Left cardiac atrium (tissue), 4 donors: ENCODE measurements at regions not wholly inside any gene's neighbourhood (a gene's known extent, or its start where the extent isn't known, plus 50 kb on each side); places are given as distances from the start of the nearest gene placed in this dataset.
"Not testable (repeated sequence)": the region's sequence is repeated elsewhere in the genome, so short reads cannot be mapped to it uniquely, and the experiment has no call there.

Source experiments
- ATAC-seq, 2 donors: fragments of 200-7000 bp; cut with Tn5 transposase; one replicate each; pipeline ENCODE4 v1.9.1; 2020; ENCODE audit warnings: mild to moderate bottlenecking in 2 of 2, moderate library complexity in 2 of 2
- DNase-seq: peaks from one replicate; pipeline ENCODE4 v3.0.0-alpha.2; 2020
- intact Hi-C, 2 donors: fragments of 100-400 bp; cut with DNase I; formaldehyde crosslinking; loops; one replicate each; pipeline versions ENCODE4 v1.14.1 to v1.15.1; 2022 to 2023
- donor health status: DM: no; HTN: yes; CAD: no.
- donor health status: DM: no; HTN: yes; CAD: no; lungs with severe emphysema.
- donor health status: DM: yes; HTN: yes; CAD: no.
- donor health status: Dilated cardiomyopathy.

DNA sequence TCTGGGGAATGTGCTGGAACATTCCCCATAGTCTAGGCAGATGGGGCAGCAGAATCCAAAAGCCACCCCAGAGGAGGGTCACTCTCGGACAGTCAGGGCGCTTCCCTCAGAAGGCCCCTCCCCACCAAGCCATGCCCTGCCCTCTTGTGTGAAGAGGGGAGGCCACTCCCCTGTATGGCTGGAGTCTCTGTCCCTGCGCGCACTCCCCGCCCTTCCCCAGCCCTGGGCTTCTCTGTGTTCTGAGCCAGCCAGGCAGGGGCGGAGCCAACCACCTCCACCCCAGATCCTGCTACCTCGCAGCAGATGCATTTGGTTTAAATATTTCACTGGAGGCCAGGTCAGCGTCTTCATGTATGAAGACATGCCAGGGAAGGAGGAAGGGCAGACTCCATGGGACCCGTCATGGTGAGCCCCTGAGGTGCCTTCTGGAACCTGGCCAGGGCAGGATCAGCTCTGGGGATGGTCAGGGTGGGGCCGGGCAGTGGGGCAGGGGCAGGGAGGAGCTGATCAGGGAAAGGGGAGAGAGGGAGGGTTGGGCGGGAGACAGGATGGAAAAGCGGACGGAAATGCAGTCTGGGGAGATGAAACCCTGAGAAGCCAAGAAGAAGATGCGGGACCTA, 107.3 kb downstream of the ADRA2C start:
- ATAC-seq (no peak), DNase-seq (peak; percentile 13)
- intact Hi-C loops: loop anchor here in 1 of 2 donors (10.0 kb wide), 1 partner anchor 109 kb away; the partner anchor contains the start of gene ADRA2C

DNA sequence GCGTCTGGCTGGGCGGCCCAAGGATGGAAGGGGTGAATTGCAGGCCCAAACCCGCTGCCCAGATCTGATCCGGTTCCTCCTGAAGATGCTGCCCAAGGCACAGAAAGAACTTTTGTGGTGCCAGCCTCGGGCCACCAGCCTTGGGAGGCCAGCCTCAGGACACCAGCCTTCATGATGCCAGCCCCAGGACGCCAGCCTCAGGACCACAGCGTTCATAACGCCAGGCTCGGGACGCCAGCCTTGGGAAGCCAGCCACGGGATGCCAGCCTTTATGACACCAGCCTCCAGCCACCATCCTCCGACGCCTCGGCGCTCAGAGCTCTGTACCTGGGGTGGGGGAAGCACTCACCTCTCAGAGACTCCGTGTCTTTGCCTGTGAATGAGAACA, 107.8 kb downstream of the ADRA2C start:
- no peak for ATAC-seq
- intact Hi-C loops: loop anchor here in 1 of 2 donors (10.0 kb wide), 1 partner anchor 109 kb away; the partner anchor contains the start of gene ADRA2C
- DNase-seq: no peak

DNA sequence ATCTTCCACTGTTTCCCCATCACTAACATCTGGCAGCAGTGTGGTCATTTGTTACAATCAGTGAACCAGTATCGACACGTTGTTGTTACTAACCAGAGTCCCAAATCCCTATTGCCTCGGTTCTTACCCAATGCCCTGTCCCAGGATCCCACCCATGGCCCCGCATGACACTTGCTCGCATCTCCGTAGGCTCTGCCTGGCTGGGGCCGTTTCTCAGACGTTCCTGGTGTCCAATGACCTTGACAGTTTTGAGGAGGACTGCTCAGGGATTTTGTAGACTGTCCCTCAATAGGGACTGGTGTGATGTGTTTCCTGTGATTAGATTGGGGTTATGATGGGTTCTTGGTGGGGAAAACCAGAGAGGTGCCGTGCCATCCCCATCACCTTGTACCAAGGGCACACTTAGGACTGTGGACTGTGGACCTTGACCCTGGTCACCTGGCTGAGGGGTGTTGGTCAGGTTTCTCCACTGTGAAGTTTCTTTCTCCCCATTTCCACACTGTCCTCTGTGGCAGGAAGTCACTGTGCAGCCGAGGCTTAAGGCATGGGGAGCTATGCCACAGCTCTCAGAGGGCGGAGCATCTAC, 108.4 kb downstream of the ADRA2C start:
- no peak for ATAC-seq
- intact Hi-C loops: loop anchor here in 1 of 2 donors (10.0 kb wide), 1 partner anchor 110 kb away; the partner anchor contains the start of gene ADRA2C
- no peak for DNase-seq

DNA sequence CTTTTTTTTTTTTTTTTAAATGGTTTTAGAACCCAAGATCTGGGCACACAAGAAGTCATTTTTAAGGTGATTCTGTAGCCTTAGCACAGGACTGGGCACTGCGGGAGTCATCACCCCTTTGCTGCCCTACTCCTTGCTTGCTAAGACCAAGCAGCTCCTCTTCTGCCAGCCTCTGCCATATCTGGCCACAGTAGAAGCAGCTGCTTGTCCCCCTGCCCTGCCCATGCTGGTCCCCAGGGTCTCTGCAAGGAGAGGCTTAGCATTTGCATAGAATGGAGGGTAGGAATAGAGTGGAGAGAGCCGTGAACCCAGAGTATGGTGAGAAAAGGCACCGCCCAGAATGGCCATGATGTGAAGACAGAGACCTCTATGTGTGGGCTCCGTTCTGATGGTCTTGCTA, 109.3 kb downstream of the ADRA2C start:
- DNase-seq (no peak), ATAC-seq (no peak)
- intact Hi-C loops: loop anchor here in 1 of 2 donors (10.0 kb wide), 1 partner anchor 111 kb away; the partner anchor contains the start of gene ADRA2C

DNA sequence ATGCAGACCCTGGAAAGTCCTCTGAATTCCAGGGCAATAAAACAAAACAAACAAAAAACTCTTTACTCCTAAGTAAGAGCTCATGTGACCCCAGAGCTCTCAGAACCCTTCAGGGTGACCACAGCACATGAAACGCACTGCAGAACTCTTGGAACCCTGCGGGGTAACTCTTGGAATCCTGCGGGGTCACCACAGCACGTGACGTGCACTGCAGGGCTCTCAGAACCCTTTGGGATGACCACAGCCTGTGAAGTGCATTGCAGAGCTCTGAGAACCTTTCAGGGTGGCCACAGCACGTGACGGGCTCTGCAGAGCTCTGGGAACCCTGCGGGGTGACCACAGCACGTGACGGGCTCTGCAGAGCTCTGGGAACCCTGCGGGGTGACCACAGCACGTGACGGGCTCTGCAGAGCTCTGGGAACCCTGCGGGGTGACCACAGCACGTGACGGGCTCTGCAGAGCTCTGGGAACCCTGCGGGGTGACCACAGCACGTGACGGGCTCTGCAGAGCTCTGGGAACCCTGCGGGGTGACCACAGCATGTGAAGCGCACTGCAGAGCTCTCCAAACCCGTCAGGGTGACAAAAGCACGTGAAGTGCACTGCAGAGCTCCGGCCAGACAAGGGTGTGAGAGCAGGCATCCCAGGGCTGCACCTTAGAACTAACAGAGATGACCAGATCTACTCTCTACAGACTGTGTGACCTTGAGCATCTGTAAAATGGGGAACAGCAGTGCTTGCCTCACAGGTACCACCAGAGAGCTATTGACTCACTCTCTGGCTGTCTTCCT, 110.1 kb downstream of the ADRA2C start:
- not testable (repeated sequence) for DNase-seq, ATAC-seq
- intact Hi-C loops: loop anchor here in 1 of 2 donors (10.0 kb wide), 1 partner anchor 111 kb away; the partner anchor contains the start of gene ADRA2C

DNA sequence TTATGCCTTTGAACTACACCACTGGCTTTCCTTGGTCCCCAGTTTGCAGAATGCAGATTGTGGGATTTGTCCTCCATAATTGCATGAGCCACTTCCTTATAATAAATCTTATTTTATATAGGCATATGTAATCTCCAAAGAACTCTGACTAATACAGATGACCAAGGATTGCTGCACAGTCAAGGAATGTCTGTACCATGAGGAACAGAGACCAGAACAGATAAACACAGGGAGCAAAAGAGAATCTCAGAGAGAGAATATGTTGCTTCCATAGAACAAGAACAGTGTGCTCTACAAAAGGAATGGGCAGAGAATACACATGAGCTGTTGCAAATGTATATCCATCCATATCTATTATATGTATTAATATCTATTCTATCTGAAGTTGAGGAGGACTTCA, 111.1 kb downstream of the ADRA2C start:
- no peak for DNase-seq
- no peak for ATAC-seq
- intact Hi-C loops: loop anchor here in 1 of 2 donors (10.0 kb wide), 1 partner anchor 112 kb away; the partner anchor contains the start of gene ADRA2C

- intact Hi-C loops: loop anchor here in 1 of 2 donors (10.0 kb wide), 1 partner anchor 113 kb away; the partner anchor contains the start of gene ADRA2C
- no peak for ATAC-seq
- DNase-seq: no peak
Observed at GRCh38 chr4:3877868-3878267, 111.7 kb downstream of the ADRA2C start.

DNA sequence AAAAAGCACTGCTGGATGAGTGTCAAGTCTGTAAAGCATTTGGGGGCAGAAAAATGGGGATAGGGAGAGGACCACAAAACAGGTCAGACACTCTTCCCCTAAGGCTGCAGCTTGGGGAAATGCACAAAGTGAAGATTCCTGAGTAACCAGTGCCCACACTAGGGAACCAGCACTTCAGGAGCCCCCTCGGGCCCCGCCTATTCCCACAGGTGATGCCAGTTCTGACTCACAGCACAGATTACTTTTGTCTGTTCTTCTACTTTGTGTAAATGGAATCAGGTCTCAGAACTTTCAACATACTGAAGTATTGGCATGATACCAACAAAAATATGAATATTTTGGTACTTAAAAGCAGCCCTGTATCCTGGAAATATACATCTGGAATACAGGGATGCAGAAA, 112.5 kb downstream of the ADRA2C start:
- intact Hi-C loops: loop anchor here in 1 of 2 donors (10.0 kb wide), 1 partner anchor 114 kb away; the partner anchor contains the start of gene ADRA2C
- no peak for ATAC-seq
- no peak for DNase-seq

- ATAC-seq (peak; percentile 27 to 56), DNase-seq (no peak)
- intact Hi-C loops: loop anchor here in 1 of 2 donors (10.0 kb wide), 1 partner anchor 115 kb away; the partner anchor contains the start of gene ADRA2C
Observed at GRCh38 chr4:3879681-3880614, 113.8 kb downstream of the ADRA2C start.

DNA sequence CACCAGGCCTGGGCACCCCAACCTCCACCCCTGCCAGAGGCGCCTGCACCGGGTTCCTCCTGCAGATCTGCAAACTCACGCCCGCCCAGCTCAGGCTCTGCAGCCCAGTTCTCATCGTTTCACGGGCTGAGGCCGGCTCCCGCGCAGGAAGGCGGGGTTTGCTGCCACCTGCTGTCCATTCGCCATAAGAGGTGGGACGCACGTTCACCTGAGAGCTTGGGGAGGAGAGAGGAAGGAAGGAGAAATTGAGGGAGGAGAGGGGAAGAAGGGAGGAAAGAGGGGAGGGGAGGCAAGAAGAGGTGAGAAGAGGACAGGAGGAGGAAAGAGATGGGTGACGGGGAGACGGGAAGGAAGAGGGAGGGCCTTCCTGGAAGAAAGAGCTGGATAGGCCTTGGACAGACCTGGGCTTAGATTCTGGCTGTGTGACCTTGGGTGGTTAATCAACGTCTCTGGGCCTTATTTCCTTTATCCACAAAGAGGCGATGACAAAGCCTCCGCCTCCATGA, 114.5 kb downstream of the ADRA2C start:
- DNase-seq (peak; percentile 74), ATAC-seq (peak; percentile 90 to 93)
- intact Hi-C loops: no loop called here

- ATAC-seq, DNase-seq, intact Hi-C loops: not testable (repeated sequence)
Observed at GRCh38 chr4:3882316-3882885, 116.2 kb downstream of the ADRA2C start.

GRCh38 chr4:3884261-3884660, 118.1 kb downstream of the ADRA2C start:
- intact Hi-C loops, DNase-seq, ATAC-seq: not testable (repeated sequence)

DNA sequence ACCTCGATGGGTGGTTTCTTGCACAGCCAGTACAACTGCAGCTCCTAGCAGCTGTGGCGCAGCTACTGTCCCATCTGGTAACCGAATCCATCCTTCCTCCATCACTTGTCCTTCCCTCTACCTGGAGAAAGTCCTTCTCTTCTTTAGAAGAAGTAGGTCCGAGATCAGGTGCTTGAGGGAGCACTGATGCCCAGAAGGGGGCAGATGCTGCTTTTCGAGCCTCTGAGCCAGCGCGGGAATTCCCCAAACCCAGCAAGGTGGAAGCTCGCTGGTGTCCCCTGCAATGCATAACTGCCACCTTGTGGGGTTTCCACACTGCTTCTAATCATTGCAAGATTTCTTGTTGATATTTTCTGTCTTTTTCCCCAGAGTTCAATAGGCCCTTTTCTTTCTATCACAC, 127.4 kb downstream of the ADRA2C start:
- intact Hi-C loops, DNase-seq, ATAC-seq: not testable (repeated sequence)

GRCh38 chr4:3894086-3894959, 128.1 kb downstream of the ADRA2C start:
- ATAC-seq, intact Hi-C loops, DNase-seq: not testable (repeated sequence)

DNA sequence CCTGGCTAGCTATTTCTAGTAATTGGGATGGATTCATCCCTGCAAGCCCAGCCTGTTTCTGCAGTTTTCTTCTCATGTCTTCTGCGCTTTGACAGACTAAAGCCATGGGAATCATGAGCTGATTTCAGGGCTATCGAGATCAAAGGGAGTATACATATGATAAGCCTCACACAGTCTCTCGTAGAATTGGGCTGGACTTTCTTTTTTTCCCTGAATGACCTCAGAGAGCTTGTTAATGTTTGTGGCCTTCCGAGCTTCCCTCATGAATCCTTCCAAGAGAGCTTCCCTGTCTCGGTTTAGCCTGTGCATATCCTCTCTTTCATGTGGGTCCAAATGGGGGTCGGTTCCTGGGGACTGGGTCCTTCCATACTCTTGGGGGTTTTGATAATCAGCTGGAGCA, 130.3 kb downstream of the ADRA2C start:
- DNase-seq: no peak
- intact Hi-C loops: no loop called here

GRCh38 chr4:3896871-3897578, 130.8 kb downstream of the ADRA2C start:
- DNase-seq, ATAC-seq, intact Hi-C loops: not testable (repeated sequence)

More for the DNA sequence above, 130.3 kb downstream of the ADRA2C start:
- ATAC-seq: no peak
